OCI-LY7 (cell line): ENCODE measurements at regions not wholly inside any gene's neighbourhood (a gene's known extent, or its start where the extent isn't known, plus 50 kb on each side); places are given as distances from the start of the nearest gene placed in this dataset.
A peak's percentile ranks its signal among the peaks of the same experiment; 100 is the strongest.
"Not testable (repeated sequence)": the region's sequence is repeated elsewhere in the genome, so short reads cannot be mapped to it uniquely, and the experiment has no call there.

Source experiments
- BruUV-seq: library from RNA; stranded (reverse); fragments of 400-500 nt; replicated peaks from 2 replicates; lab custom pipeline; 2021; lab: Mats Ljungman, UMichigan
- CTCF ChIA-PET: fragments of 300-600 bp; sonication (Branson Sonifier 250); formaldehyde crosslinking; loops from one replicate; lab custom pipeline; 2022; ENCODE audit warnings: antibody characterized with exemption; ENCODE audit not compliant: unreplicated experiment; lab: Charles Lee
- POLR2A ChIA-PET: fragments of 300-600 bp; sonication (Branson Sonifier 250); formaldehyde crosslinking; loops from one replicate; lab custom pipeline; 2022; ENCODE audit warnings: antibody characterized with exemption; lab: Charles Lee
- DNase-seq: peaks from one replicate; pipeline ENCODE4 v3.0.0-alpha.2; 2015; ENCODE audit warnings: low spot score
- H2AFZ ChIP-seq: fragments of 200-600 bp; sonication (generic), shearing (Covaris generic); 2 replicates; pipeline ENCODE4 v1.6.1; 2014; ENCODE audit warnings: mild to moderate bottlenecking, antibody characterized with exemption, low read length, moderate library complexity
- H3K27ac ChIP-seq: fragments of 200-600 bp; sonication (generic); 2 replicates; pipeline ENCODE4 v1.5.1; 2014; ENCODE audit warnings: mixed run types, low read depth, mild to moderate bottlenecking, moderate library complexity, low read length, inconsistent platforms; ENCODE audit not compliant: poor library complexity, severe bottlenecking
- H3K36me3 ChIP-seq: fragments of 200-600 bp; sonication (generic); 2 replicates; pipeline ENCODE4 v1.6.1; 2014; ENCODE audit warnings: mild to moderate bottlenecking, antibody characterized with exemption, low read length, moderate library complexity, mixed read lengths; ENCODE audit not compliant: insufficient read depth
- H3K4me1 ChIP-seq: fragments of 200-600 bp; sonication (generic); 2 replicates; pipeline ENCODE4 v1.5.1; 2014; ENCODE audit warnings: mild to moderate bottlenecking, low read length; ENCODE audit not compliant: insufficient read depth, poor library complexity, severe bottlenecking
- H3K4me2 ChIP-seq: fragments of 200-600 bp; sonication (generic); 2 replicates; pipeline ENCODE4 v1.6.1; 2014; ENCODE audit warnings: mild to moderate bottlenecking, low read length
- H3K4me3 ChIP-seq: fragments of 200-600 bp; sonication (generic); 2 replicates; pipeline ENCODE4 v1.5.1; 2014; ENCODE audit warnings: mild to moderate bottlenecking, low read depth, low read length; ENCODE audit not compliant: poor library complexity, severe bottlenecking
- H3K79me2 ChIP-seq: fragments of 200-600 bp; sonication (generic); 2 replicates; pipeline ENCODE4 v1.6.1; 2016; ENCODE audit warnings: low read depth, mild to moderate bottlenecking, low read length, moderate library complexity, mixed read lengths; ENCODE audit not compliant: insufficient read depth
- H3K9me2 ChIP-seq: fragments of 200-600 bp; sonication (generic); 2 replicates; pipeline ENCODE4 v1.6.1; 2016; ENCODE audit warnings: mild to moderate bottlenecking, low read length, mixed read lengths; ENCODE audit not compliant: insufficient read depth
- H3K9me3 ChIP-seq: fragments of 200-600 bp; sonication (generic); 2 replicates; pipeline ENCODE4 v1.6.1; 2014; ENCODE audit warnings: mild to moderate bottlenecking, mixed run types, low read length, mixed read lengths
- H4K20me1 ChIP-seq: fragments of 200-600 bp; sonication (generic); 2 replicates; pipeline ENCODE4 v1.6.1; 2014; ENCODE audit warnings: mild to moderate bottlenecking, antibody characterized with exemption, low read length, moderate library complexity, mixed read lengths; ENCODE audit not compliant: insufficient read depth
- EZH2phosphoT487 ChIP-seq: fragments of 200-600 bp; sonication (generic); IDR thresholded peaks from 2 replicates; pipeline ENCODE4 v1.6.1; 2018; ENCODE audit warnings: low read depth, borderline replicate concordance, mild to moderate bottlenecking, mixed run types, antibody characterized with exemption, low read length, moderate library complexity, mixed read lengths
- intact Hi-C: fragments of 100-400 bp; cut with micrococcal nuclease; formaldehyde crosslinking; loops from one replicate; pipeline ENCODE4 v1.10.0; 2022; ENCODE audit not compliant: unreplicated experiment
- TF ChIP-seq, protein P1 (sequence below): fragments of 200-600 bp; sonication (generic); conservative IDR thresholded peaks from 2 replicates; pipeline ENCODE4 v1.5.1; 2014; ENCODE audit warnings: mild to moderate bottlenecking, antibody characterized with exemption, low read length, moderate library complexity, mixed read lengths

- Histone ChIP-seq H3K9me3 (no peaks in the 10 kb centered on the region), H3K36me3 (no peaks in the 10 kb centered on the region), H3K4me1 (no peaks in the 10 kb centered on the region), H3K4me3 (no peak overlapping the region), H4K20me1 (no peaks in the 10 kb centered on the region), H3K9me2 (no peaks in the 10 kb centered on the region), H3K27ac (no peak overlapping the region), H3K79me2 (no peaks in the 10 kb centered on the region), H3K4me2 (no peak overlapping the region), H2AFZ (no peak overlapping the region)
- CTCF ChIA-PET, result no interaction called here
- no peak for DNase-seq
- intact Hi-C loops, result no loop called here
- BruUV-seq, result no TSS peak
- POLR2A ChIA-PET, result no interaction called here
- TF ChIP-seq EZH2phosphoT487, result no peak
- TF ChIP-seq, protein P1, sequence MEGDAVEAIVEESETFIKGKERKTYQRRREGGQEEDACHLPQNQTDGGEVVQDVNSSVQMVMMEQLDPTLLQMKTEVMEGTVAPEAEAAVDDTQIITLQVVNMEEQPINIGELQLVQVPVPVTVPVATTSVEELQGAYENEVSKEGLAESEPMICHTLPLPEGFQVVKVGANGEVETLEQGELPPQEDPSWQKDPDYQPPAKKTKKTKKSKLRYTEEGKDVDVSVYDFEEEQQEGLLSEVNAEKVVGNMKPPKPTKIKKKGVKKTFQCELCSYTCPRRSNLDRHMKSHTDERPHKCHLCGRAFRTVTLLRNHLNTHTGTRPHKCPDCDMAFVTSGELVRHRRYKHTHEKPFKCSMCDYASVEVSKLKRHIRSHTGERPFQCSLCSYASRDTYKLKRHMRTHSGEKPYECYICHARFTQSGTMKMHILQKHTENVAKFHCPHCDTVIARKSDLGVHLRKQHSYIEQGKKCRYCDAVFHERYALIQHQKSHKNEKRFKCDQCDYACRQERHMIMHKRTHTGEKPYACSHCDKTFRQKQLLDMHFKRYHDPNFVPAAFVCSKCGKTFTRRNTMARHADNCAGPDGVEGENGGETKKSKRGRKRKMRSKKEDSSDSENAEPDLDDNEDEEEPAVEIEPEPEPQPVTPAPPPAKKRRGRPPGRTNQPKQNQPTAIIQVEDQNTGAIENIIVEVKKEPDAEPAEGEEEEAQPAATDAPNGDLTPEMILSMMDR, result no peak
These were observed 321.8 kb downstream of the ZNF248 start for GRCh38 chr10:37535459-37536246.

GRCh38 chr10:37534166-37534565, 323.2 kb downstream of the ZNF248 start:
- no peaks in the 10 kb centered on the region for H3K9me2 ChIP-seq
- H3K4me2 ChIP-seq, result no peak overlapping the region
- ChIA-PET POLR2A (interaction anchor here (0.6 kb wide), 1 partner anchor 53 kb away, joined by 4 read pairs; no protein-coding TSS in a partner anchor), CTCF (no interaction called here)
- no peak overlapping the region for H2AFZ ChIP-seq
- intact Hi-C loops, result no loop called here
- BruUV-seq, result no TSS peak
- DNase-seq, result no peak
- no peaks in the 10 kb centered on the region for H3K4me1 ChIP-seq
- H3K79me2 ChIP-seq, result no peaks in the 10 kb centered on the region
- H4K20me1 ChIP-seq, result no peaks in the 10 kb centered on the region
- H3K36me3 ChIP-seq, result no peaks in the 10 kb centered on the region
- no peak overlapping the region for H3K4me3 ChIP-seq
- TF ChIP-seq, protein P1, result no peak
- H3K27ac ChIP-seq, result no peak overlapping the region
- no peaks in the 10 kb centered on the region for H3K9me3 ChIP-seq

- BruUV-seq, H3K4me3 ChIP-seq, H3K9me2 ChIP-seq, H3K36me3 ChIP-seq, H3K27ac ChIP-seq, CTCF ChIA-PET, H3K4me2 ChIP-seq, H3K4me1 ChIP-seq, H3K79me2 ChIP-seq, H2AFZ ChIP-seq, H4K20me1 ChIP-seq, H3K9me3 ChIP-seq: not testable (repeated sequence)
- intact Hi-C loops, result loop anchor here (10.0 kb wide), 1 partner anchor 229 kb away; no protein-coding TSS in a partner anchor
- POLR2A ChIA-PET, result interaction anchor here (0.7 kb wide), 1 partner anchor 666 kb away, joined by 3 read pairs; no protein-coding TSS in a partner anchor
- TF ChIP-seq, protein P1, result peak; percentile 73
- peak; percentile 27 for DNase-seq
These were observed 332.0 kb downstream of the ZNF248 start for GRCh38 chr10:37525410-37525809.
